ENCODE measurements at regions not wholly inside any gene's neighbourhood (a gene's known extent, or its start where the extent isn't known, plus 50 kb on each side); places are given as distances from the start of the nearest gene placed in this dataset.

- Histone ChIP-seq H3K9me3 (ENCODE audit: low read length) (peaks cover 9% of the 10 kb centered on the region), H3K27ac (ENCODE audit: extremely low read length, insufficient read depth, low read length) (no peak overlapping the region), H2AFZ (ENCODE audit: low read length) (no peak overlapping the region), H3K4me3 (replicated peaks in 1 of 3; ENCODE audit: insufficient read depth in 1 of 3, low read depth in 2 of 3, low read length in 3 of 3) (no peak overlapping the region), H3K79me2 (ENCODE audit: insufficient read depth, low read length) (no peaks in the 10 kb centered on the region), H3K4me1 (ENCODE audit: insufficient read depth, low read length) (no peaks in the 10 kb centered on the region), H3K27me3 (ENCODE audit: control insufficient read depth in 1 of 2, insufficient read depth in 2 of 2, low read length in 2 of 2) (no peaks in the 10 kb centered on the region), H3K9ac (ENCODE audit: insufficient read depth, low read depth, low read length) (no peak overlapping the region), H3K4me2 (ENCODE audit: low read depth, low read length) (no peak overlapping the region), H4K20me1 (ENCODE audit: insufficient read depth, low read length) (no peaks in the 10 kb centered on the region), H3K36me3 (replicated peaks in 1 of 2; ENCODE audit: control insufficient read depth in 1 of 2, insufficient read depth in 2 of 2, low read length in 2 of 2) (no peaks in the 10 kb centered on the region)
- TF ChIP-seq STAG1 (CRISPR knock-in tag; IDR thresholded peaks at IDR 0.05) (peak; percentile 69), CTCF (CRISPR knock-in tag; IDR thresholded peaks at IDR 0.05) (peak; percentile 73), ZNF629 (CRISPR knock-in tag; conservative IDR thresholded peaks at IDR 0.05) (peak; percentile 64), ZSCAN22 (CRISPR knock-in tag; IDR thresholded peaks at IDR 0.05) (no peak)
- peak; percentile 44 for DNase-seq (ENCODE audit: low spot score)
- no TSS peak for BruUV-seq (replicated peaks)
- intact Hi-C loops (cut with micrococcal nuclease; ENCODE audit: unreplicated experiment) (no loop called here), in situ Hi-C loops (cut with HindIII; ENCODE audit: extremely low pct_ligation_motif_present, low pct_unique_long_range_greater_than_20kb) (no loop called here)
- FAIRE-seq = no peak
- ChIA-PET POLR2A (no interaction called here), CTCF (ENCODE audit: low intra/inter-chr PET ratio, low total read pairs) (no interaction called here)
- ATAC-seq = peak; percentile 84
- WGBS (ENCODE audit: low lambda C conversion rate) = 10% methylated on average over 9 of the region's 12 CpGs
These were observed 376.9 kb downstream of the GALC start for GRCh38 chr14:87615822-87616679.

GRCh38 chr14:87615047-87615446 is 377.9 kb downstream of the GALC start:
- FAIRE-seq (no peak), ATAC-seq (no peak), DNase-seq (ENCODE audit: low spot score) (no peak)
- ChIA-PET CTCF (ENCODE audit: low intra/inter-chr PET ratio, low total read pairs) (no interaction called here), POLR2A (no interaction called here)
- BruUV-seq (replicated peaks) = no TSS peak
- Histone ChIP-seq H3K36me3 (replicated peaks in 1 of 2; ENCODE audit: control insufficient read depth in 1 of 2, insufficient read depth in 2 of 2, low read length in 2 of 2) (no peaks in the 10 kb centered on the region), H3K79me2 (ENCODE audit: insufficient read depth, low read length) (no peaks in the 10 kb centered on the region), H3K9ac (ENCODE audit: insufficient read depth, low read depth, low read length) (no peak overlapping the region), H2AFZ (ENCODE audit: low read length) (no peak overlapping the region), H3K27ac (ENCODE audit: extremely low read length, insufficient read depth, low read length) (no peak overlapping the region), H3K4me1 (ENCODE audit: insufficient read depth, low read length) (no peaks in the 10 kb centered on the region), H3K9me3 (ENCODE audit: low read length) (no peaks in the 10 kb centered on the region), H3K4me3 (replicated peaks in 1 of 3; ENCODE audit: insufficient read depth in 1 of 3, low read depth in 2 of 3, low read length in 3 of 3) (no peak overlapping the region), H4K20me1 (ENCODE audit: insufficient read depth, low read length) (no peaks in the 10 kb centered on the region), H3K27me3 (ENCODE audit: control insufficient read depth in 1 of 2, insufficient read depth in 2 of 2, low read length in 2 of 2) (no peaks in the 10 kb centered on the region), H3K4me2 (ENCODE audit: low read depth, low read length) (no peak overlapping the region)
- TF ChIP-seq KLF12 (CRISPR knock-in tag; IDR thresholded peaks at IDR 0.05; ENCODE audit: borderline replicate concordance) = no peak
- TF ChIP-seq SNAI1 (CRISPR knock-in tag; IDR thresholded peaks at IDR 0.05; ENCODE audit: borderline replicate concordance) = no peak
- 8% methylated on average over 3 of the region's 3 CpGs for WGBS (ENCODE audit: low lambda C conversion rate)
- intact Hi-C loops (cut with micrococcal nuclease; ENCODE audit: unreplicated experiment) (no loop called here), in situ Hi-C loops (cut with HindIII; ENCODE audit: extremely low pct_ligation_motif_present, low pct_unique_long_range_greater_than_20kb) (no loop called here)
